UCSD-AML1 (cell line): ENCODE measurements at regions not wholly inside any gene's neighbourhood (a gene's known extent, or its start where the extent isn't known, plus 50 kb on each side); places are given as distances from the start of the nearest gene placed in this dataset.

ENCODE experiments used
- DNase-seq: peaks from one replicate; lab custom pipeline; 2025; ENCODE audit not compliant: unreplicated experiment; lab: John Stamatoyannopoulos, UW

GRCh38 chr13:33891196-33891742 is 73.3 kb downstream of the RFC3 start:
- DNase-seq, result no peak

GRCh38 chr13:33893559-33893958 is 75.6 kb downstream of the RFC3 start:
- DNase-seq, result no peak

- DNase-seq, result no peak
These were observed 86.5 kb downstream of the RFC3 start for GRCh38 chr13:33904431-33904830.

- DNase-seq, result no peak
These were observed 90.2 kb downstream of the RFC3 start for GRCh38 chr13:33908116-33908515.

GRCh38 chr13:33910255-33910654 is 92.3 kb downstream of the RFC3 start:
- DNase-seq, result no peak

- no peak for DNase-seq
These were observed 93.6 kb downstream of the RFC3 start for GRCh38 chr13:33911521-33911920.

- no peak for DNase-seq
These were observed 95.9 kb downstream of the RFC3 start for GRCh38 chr13:33913829-33914228.

GRCh38 chr13:33917190-33917589 is 99.2 kb downstream of the RFC3 start:
- DNase-seq, result no peak

GRCh38 chr13:33918199-33918932 is 100.4 kb downstream of the RFC3 start:
- DNase-seq, result no peak

- no peak for DNase-seq
These were observed 101.2 kb downstream of the RFC3 start for GRCh38 chr13:33919120-33919519.

- no peak for DNase-seq
These were observed 107.6 kb downstream of the RFC3 start for GRCh38 chr13:33925563-33925962.

- DNase-seq, result no peak
These were observed 109.4 kb downstream of the RFC3 start for GRCh38 chr13:33927315-33927714.

- no peak for DNase-seq
These were observed 113.7 kb downstream of the RFC3 start for GRCh38 chr13:33931397-33932311.

GRCh38 chr13:33932769-33933406 is 114.9 kb downstream of the RFC3 start:
- DNase-seq, result no peak

GRCh38 chr13:33933810-33934209 is 115.9 kb downstream of the RFC3 start:
- no peak for DNase-seq

GRCh38 chr13:33934343-33934742 is 116.4 kb downstream of the RFC3 start:
- no peak for DNase-seq

- no peak for DNase-seq
These were observed 117.0 kb downstream of the RFC3 start for GRCh38 chr13:33934951-33935371.

- DNase-seq, result no peak
These were observed 118.0 kb downstream of the RFC3 start for GRCh38 chr13:33935969-33936368.

- no peak for DNase-seq
These were observed 119.6 kb downstream of the RFC3 start for GRCh38 chr13:33937373-33938098.

- no peak for DNase-seq
These were observed 122.3 kb downstream of the RFC3 start for GRCh38 chr13:33940256-33940655.

GRCh38 chr13:33940898-33941297 is 122.9 kb downstream of the RFC3 start:
- DNase-seq, result no peak
